KOPT-K1 (cell line): ENCODE measurements at regions not wholly inside any gene's neighbourhood (a gene's known extent, or its start where the extent isn't known, plus 50 kb on each side); places are given as distances from the start of the nearest gene placed in this dataset.

Experiments
- H3K27ac ChIP-seq: fragments of 200-600 bp; sonication (generic); 2 replicates; pipeline ENCODE4 v1.5.1; 2016; ENCODE audit warnings: antibody characterized with exemption, mild to moderate bottlenecking, low read depth, low read length; ENCODE audit not compliant: poor library complexity, severe bottlenecking
- H3K36me3 ChIP-seq: fragments of 200-600 bp; sonication (generic); 2 replicates; pipeline ENCODE4 v1.5.1; 2017; ENCODE audit warnings: antibody characterized with exemption, mild to moderate bottlenecking, low read length, moderate library complexity; ENCODE audit not compliant: insufficient read depth
- H3K9me3 ChIP-seq: fragments of 200-600 bp; sonication (generic); 2 replicates; pipeline ENCODE4 v1.5.1; 2017; ENCODE audit warnings: antibody characterized with exemption, low read length, mild to moderate bottlenecking; ENCODE audit not compliant: insufficient read depth, poor library complexity, severe bottlenecking

- H3K27ac ChIP-seq, result no peak overlapping the region
- no peaks in the 10 kb centered on the region for H3K36me3 ChIP-seq
- H3K9me3 ChIP-seq, result no peaks in the 10 kb centered on the region
Measured at GRCh38 chr9:13503599-13503998, 224.1 kb upstream of the MPDZ start.

GRCh38 chr9:13502484-13502883 is 223.0 kb upstream of the MPDZ start:
- no peaks in the 10 kb centered on the region for H3K9me3 ChIP-seq
- H3K27ac ChIP-seq, result no peak overlapping the region
- H3K36me3 ChIP-seq, result no peaks in the 10 kb centered on the region

GRCh38 chr9:13501018-13501417 is 221.5 kb upstream of the MPDZ start:
- no peaks in the 10 kb centered on the region for H3K9me3 ChIP-seq
- no peak overlapping the region for H3K27ac ChIP-seq
- H3K36me3 ChIP-seq, result no peaks in the 10 kb centered on the region

GRCh38 chr9:13500034-13500433 is 220.5 kb upstream of the MPDZ start:
- H3K36me3 ChIP-seq, result no peaks in the 10 kb centered on the region
- no peak overlapping the region for H3K27ac ChIP-seq
- H3K9me3 ChIP-seq, result no peaks in the 10 kb centered on the region

- no peaks in the 10 kb centered on the region for H3K9me3 ChIP-seq
- H3K27ac ChIP-seq, result no peak overlapping the region
- H3K36me3 ChIP-seq, result no peaks in the 10 kb centered on the region
Measured at GRCh38 chr9:13493697-13494096, 214.2 kb upstream of the MPDZ start.

GRCh38 chr9:13491493-13492424 is 212.3 kb upstream of the MPDZ start:
- Histone ChIP-seq H3K36me3 (no peaks in the 10 kb centered on the region), H3K9me3 (no peaks in the 10 kb centered on the region), H3K27ac (no peak overlapping the region)

- Histone ChIP-seq H3K27ac (no peak overlapping the region), H3K36me3 (no peaks in the 10 kb centered on the region), H3K9me3 (no peaks in the 10 kb centered on the region)
Measured at GRCh38 chr9:13491138-13491492, 211.6 kb upstream of the MPDZ start.

GRCh38 chr9:13487936-13488335 is 208.4 kb upstream of the MPDZ start:
- Histone ChIP-seq H3K36me3 (no peaks in the 10 kb centered on the region), H3K9me3 (no peaks in the 10 kb centered on the region), H3K27ac (no peak overlapping the region)

- no peak overlapping the region for H3K27ac ChIP-seq
- H3K36me3 ChIP-seq, result no peaks in the 10 kb centered on the region
- no peaks in the 10 kb centered on the region for H3K9me3 ChIP-seq
Measured at GRCh38 chr9:13487498-13487897, 208.0 kb upstream of the MPDZ start.

GRCh38 chr9:13487071-13487470 is 207.6 kb upstream of the MPDZ start:
- Histone ChIP-seq H3K9me3 (no peaks in the 10 kb centered on the region), H3K36me3 (no peaks in the 10 kb centered on the region), H3K27ac (no peak overlapping the region)

- H3K36me3 ChIP-seq, result no peaks in the 10 kb centered on the region
- H3K27ac ChIP-seq, result no peak overlapping the region
- no peaks in the 10 kb centered on the region for H3K9me3 ChIP-seq
Measured at GRCh38 chr9:13485068-13485596, 205.6 kb upstream of the MPDZ start.

- Histone ChIP-seq H3K36me3 (no peaks in the 10 kb centered on the region), H3K9me3 (no peaks in the 10 kb centered on the region), H3K27ac (no peak overlapping the region)
Measured at GRCh38 chr9:13484186-13484585, 204.7 kb upstream of the MPDZ start.

- Histone ChIP-seq H3K36me3 (no peaks in the 10 kb centered on the region), H3K9me3 (no peaks in the 10 kb centered on the region), H3K27ac (no peak overlapping the region)
Measured at GRCh38 chr9:13481274-13481673, 201.8 kb upstream of the MPDZ start.

- no peaks in the 10 kb centered on the region for H3K9me3 ChIP-seq
- H3K27ac ChIP-seq, result no peak overlapping the region
- H3K36me3 ChIP-seq, result no peaks in the 10 kb centered on the region
Measured at GRCh38 chr9:13480693-13481092, 201.2 kb upstream of the MPDZ start.

GRCh38 chr9:13479096-13479495 is 199.6 kb upstream of the MPDZ start:
- Histone ChIP-seq H3K9me3 (no peaks in the 10 kb centered on the region), H3K27ac (no peak overlapping the region), H3K36me3 (no peaks in the 10 kb centered on the region)

GRCh38 chr9:13478639-13479038 is 199.1 kb upstream of the MPDZ start:
- no peaks in the 10 kb centered on the region for H3K9me3 ChIP-seq
- no peak overlapping the region for H3K27ac ChIP-seq
- no peaks in the 10 kb centered on the region for H3K36me3 ChIP-seq
